Karpas-422 (cell line): ENCODE measurements at regions not wholly inside any gene's neighbourhood (a gene's known extent, or its start where the extent isn't known, plus 50 kb on each side); places are given as distances from the start of the nearest gene placed in this dataset.
A peak's percentile ranks its signal among the peaks of the same experiment; 100 is the strongest.
"Not testable (repeated sequence)": the region's sequence is repeated elsewhere in the genome, so short reads cannot be mapped to it uniquely, and the experiment has no call there.

Experiments
- DNase-seq: peaks from one replicate; pipeline ENCODE4 v3.0.0-alpha.2; 2015
- H2AFZ ChIP-seq: fragments of 200-600 bp; sonication (generic); 2 replicates; pipeline ENCODE4 v1.6.1; 2014; ENCODE audit warnings: antibody characterized with exemption, low read length, mixed read lengths
- H3K27ac ChIP-seq: fragments of 200-600 bp; sonication (generic); 2 replicates; pipeline ENCODE4 v1.5.1; 2014; ENCODE audit warnings: mild to moderate bottlenecking, low read length, moderate library complexity
- H3K27me3 ChIP-seq: fragments of 200-600 bp; sonication (generic); 2 replicates; pipeline ENCODE4 v1.6.1; 2014; ENCODE audit warnings: low read length, mixed read lengths
- H3K36me3 ChIP-seq: fragments of 200-600 bp; sonication (generic); 2 replicates; pipeline ENCODE4 v1.6.1; 2014; ENCODE audit warnings: low read length, mixed read lengths; ENCODE audit not compliant: insufficient read depth
- H3K4me1 ChIP-seq: fragments of 200-600 bp; sonication (generic); 2 replicates; pipeline ENCODE4 v1.6.1; 2014; ENCODE audit warnings: mild to moderate bottlenecking, low read length, mixed read lengths
- H3K4me2 ChIP-seq: fragments of 200-600 bp; sonication (generic); 2 replicates; pipeline ENCODE4 v1.6.1; 2014; ENCODE audit warnings: low read length, low read depth, mild to moderate bottlenecking; ENCODE audit not compliant: poor library complexity, severe bottlenecking
- H3K4me3 ChIP-seq: fragments of 200-600 bp; sonication (generic); 2 replicates; pipeline ENCODE4 v1.5.1; 2014; ENCODE audit warnings: mild to moderate bottlenecking, antibody characterized with exemption, low read length, mixed read lengths
- H3K79me2 ChIP-seq: fragments of 200-600 bp; sonication (generic); 2 replicates; pipeline ENCODE4 v1.6.1; 2014; ENCODE audit warnings: mild to moderate bottlenecking, low read length, mixed read lengths
- H3K9ac ChIP-seq: fragments of 200-600 bp; sonication (generic); 2 replicates; pipeline ENCODE4 v1.6.0; 2014; ENCODE audit warnings: low read length
- H3K9me2 ChIP-seq: fragments of 200-600 bp; sonication (generic), shearing (Covaris generic); replicated peaks from 2 replicates; pipeline ENCODE4 v1.6.0; 2014; ENCODE audit warnings: mild to moderate bottlenecking, low read length, moderate library complexity; ENCODE audit not compliant: insufficient read depth
- H3K9me3 ChIP-seq: fragments of 300-700, 200-600 bp; sonication (generic); 2 replicates; pipeline ENCODE4 v1.6.1; 2014; ENCODE audit warnings: low read length, mixed read lengths
- H4K20me1 ChIP-seq: fragments of 200-600 bp; sonication (generic); 2 replicates; pipeline ENCODE4 v1.6.1; 2014; ENCODE audit warnings: mild to moderate bottlenecking, antibody characterized with exemption, low read length, low read depth; ENCODE audit not compliant: insufficient read depth

DNA sequence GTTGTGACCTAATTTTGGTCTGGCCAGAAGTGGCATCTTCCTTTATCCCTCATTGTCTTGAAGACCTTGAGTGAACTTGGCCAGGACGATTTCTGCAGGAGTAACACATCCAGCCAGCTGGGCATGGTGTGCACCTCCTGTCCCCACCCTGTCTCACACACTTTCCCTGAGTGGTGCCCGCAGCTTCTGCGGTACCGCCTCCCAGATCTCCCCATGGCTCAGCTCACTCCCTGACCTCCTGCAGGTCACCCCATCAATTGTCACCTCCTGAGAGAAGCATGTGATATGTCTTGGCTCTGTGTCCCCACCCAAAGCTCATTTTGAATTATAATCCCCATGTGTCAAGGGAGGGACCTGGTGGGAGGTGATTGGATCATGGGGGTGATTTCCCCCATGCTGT, 50.2 kb upstream of the TP53I11 start:
- peaks cover 29% of the 10 kb centered on the region for H3K4me1 ChIP-seq
- H3K9ac ChIP-seq: no peak overlapping the region
- no peaks in the 10 kb centered on the region for H3K9me3 ChIP-seq
- H3K4me3 ChIP-seq: no peak overlapping the region
- H3K9me2 ChIP-seq: no peaks in the 10 kb centered on the region
- no peak overlapping the region for H2AFZ ChIP-seq
- no peaks in the 10 kb centered on the region for H3K36me3 ChIP-seq
- no peaks in the 10 kb centered on the region for H3K79me2 ChIP-seq
- H3K27ac ChIP-seq: no peak overlapping the region
- no peak overlapping the region for H3K4me2 ChIP-seq
- H3K27me3 ChIP-seq: no peaks in the 10 kb centered on the region
- no peak for DNase-seq
- H4K20me1 ChIP-seq: no peaks in the 10 kb centered on the region

DNA sequence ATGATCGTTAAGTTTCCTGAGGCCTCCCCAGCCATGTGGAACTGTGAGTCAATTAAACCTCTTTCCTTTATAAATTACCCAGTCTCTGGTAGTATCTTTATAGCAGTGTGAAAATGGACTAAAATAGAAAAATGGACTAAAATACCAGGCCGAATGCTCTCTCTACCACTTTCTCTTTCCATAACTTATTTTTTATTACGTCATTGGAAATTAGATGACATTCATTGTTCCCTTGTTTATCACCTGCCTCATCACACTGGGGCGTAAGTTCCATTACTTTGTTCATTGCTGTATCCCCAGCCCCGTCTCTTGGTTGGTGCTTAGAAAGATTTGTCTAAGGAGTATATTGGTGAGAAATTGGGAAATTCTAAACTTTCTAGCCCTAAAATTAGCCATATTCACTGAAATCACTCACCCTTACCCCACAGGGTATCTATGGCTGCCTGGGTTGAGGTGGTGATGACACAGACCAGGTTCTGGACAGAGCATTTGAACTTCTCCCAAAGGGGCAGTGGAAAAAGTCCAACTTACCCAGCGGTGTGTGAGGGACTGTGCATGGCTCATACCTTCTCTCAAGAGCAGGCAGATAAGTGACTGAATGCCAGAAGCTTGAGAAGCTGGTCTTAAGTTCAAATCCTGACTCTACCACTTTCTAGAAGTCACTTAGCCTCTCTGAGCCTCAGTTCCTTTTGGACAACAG, 50.9 kb upstream of the TP53I11 start:
- Histone ChIP-seq H3K36me3 (no peaks in the 10 kb centered on the region), H3K27ac (no peak overlapping the region), H3K9ac (no peak overlapping the region), H3K9me3 (no peaks in the 10 kb centered on the region), H2AFZ (no peak overlapping the region), H3K4me3 (no peak overlapping the region), H3K4me1 (peaks cover 29% of the 10 kb centered on the region), H4K20me1 (no peaks in the 10 kb centered on the region), H3K9me2 (no peaks in the 10 kb centered on the region), H3K4me2 (no peak overlapping the region), H3K27me3 (no peaks in the 10 kb centered on the region), H3K79me2 (no peaks in the 10 kb centered on the region)
- DNase-seq: no peak

DNA sequence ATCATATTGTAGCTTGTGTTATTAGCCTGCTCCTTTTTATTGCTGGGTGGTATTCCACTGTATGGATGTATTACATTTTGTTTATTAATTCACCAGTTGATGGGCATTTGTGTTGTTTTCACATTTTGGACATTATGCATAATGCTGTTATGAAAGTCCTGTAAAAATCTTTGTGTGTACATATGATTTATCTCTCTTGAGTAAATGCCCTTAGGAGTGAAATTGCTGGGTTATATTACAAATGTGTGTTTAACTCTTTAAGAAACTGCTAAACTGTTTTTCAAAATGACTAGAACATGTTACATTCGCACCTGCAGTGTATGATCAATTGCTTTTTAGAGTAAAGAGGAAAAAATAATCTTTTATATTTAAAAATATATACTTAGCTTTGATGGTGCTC, 54.4 kb upstream of the TP53I11 start:
- no peak overlapping the region for H3K27ac ChIP-seq
- H3K9me3 ChIP-seq: no peaks in the 10 kb centered on the region
- no peak for DNase-seq
- no peak overlapping the region for H3K9ac ChIP-seq
- no peaks in the 10 kb centered on the region for H3K79me2 ChIP-seq
- H2AFZ ChIP-seq: no peak overlapping the region
- no peak overlapping the region for H3K4me2 ChIP-seq
- peaks cover 12% of the 10 kb centered on the region for H3K4me1 ChIP-seq
- H4K20me1 ChIP-seq: no peaks in the 10 kb centered on the region
- no peaks in the 10 kb centered on the region for H3K9me2 ChIP-seq
- H3K4me3 ChIP-seq: no peak overlapping the region
- H3K27me3 ChIP-seq: no peaks in the 10 kb centered on the region
- H3K36me3 ChIP-seq: no peaks in the 10 kb centered on the region

DNA sequence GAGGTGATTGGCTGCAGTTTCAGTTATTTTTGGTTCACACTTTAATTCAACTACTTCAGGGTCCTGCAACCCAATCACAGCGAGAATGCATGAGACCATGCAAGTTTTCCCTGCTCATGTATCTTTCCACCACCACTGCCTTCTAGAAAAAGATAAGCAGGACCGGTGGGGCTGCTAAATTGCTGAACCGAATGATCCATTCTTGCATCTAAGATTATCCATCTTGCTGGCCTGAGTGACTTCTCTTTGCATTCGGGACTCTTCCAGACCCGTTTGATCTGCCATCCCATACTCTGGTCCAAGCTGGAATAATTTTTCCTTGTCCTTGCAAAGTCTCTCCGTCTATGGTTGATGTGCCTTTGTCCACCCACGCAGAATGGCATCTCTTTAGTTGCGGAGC, 56.3 kb upstream of the TP53I11 start:
- Histone ChIP-seq H2AFZ (no peak overlapping the region), H3K9me3 (no peaks in the 10 kb centered on the region), H3K9ac (no peak overlapping the region), H3K4me1 (peaks cover 12% of the 10 kb centered on the region), H3K27ac (no peak overlapping the region), H3K4me2 (no peak overlapping the region), H3K79me2 (no peaks in the 10 kb centered on the region), H3K36me3 (no peaks in the 10 kb centered on the region), H3K4me3 (no peak overlapping the region), H4K20me1 (no peaks in the 10 kb centered on the region), H3K9me2 (no peaks in the 10 kb centered on the region), H3K27me3 (no peaks in the 10 kb centered on the region)
- no peak for DNase-seq

DNA sequence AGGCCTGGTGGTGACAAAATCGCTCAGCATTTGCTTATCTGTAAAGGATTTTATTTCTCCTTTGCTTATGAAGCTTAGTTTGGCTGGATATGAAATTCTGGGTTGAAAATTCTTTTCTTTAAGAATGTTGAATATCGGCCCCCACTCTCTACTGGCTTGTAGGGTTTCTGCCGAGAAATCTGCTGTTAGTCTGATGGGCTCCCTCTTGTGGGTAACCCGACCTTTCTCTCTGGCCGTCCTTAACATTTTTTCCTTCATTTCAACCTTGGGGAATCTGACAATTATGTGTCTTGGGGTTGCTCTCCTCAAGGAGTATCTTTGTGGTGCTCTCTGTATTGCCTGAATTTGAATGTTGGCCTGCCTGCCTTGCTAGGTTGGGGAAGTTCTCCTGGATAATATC, 65.3 kb upstream of the TP53I11 start:
- H3K4me1 ChIP-seq: peaks cover 29% of the 10 kb centered on the region
- not testable (repeated sequence) for H3K9ac ChIP-seq, H3K27me3 ChIP-seq, DNase-seq, H3K4me2 ChIP-seq, H3K9me3 ChIP-seq, H3K4me3 ChIP-seq, H3K27ac ChIP-seq, H3K36me3 ChIP-seq, H3K9me2 ChIP-seq, H3K79me2 ChIP-seq, H4K20me1 ChIP-seq, H2AFZ ChIP-seq

DNA sequence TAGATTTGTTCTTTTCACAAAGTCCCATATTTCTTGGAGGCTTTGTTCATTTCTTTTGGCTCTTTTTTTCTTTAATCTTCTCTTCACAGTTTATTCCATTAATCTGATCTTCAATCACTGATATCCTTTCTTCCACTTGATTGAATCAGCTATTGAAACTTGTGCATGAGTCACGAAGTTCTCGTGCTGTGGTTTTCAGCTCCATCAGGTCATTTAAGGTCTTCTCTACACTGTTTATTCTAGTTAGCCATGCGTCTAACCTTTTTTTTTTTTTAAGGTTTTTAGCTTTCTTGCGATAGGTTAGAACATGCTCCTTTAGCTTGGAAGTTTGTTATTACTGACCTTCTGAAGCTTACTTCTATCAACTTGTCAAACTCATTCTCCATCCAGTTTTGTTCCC, 65.8 kb upstream of the TP53I11 start:
- not testable (repeated sequence) for H3K4me2 ChIP-seq, H3K27me3 ChIP-seq, H4K20me1 ChIP-seq, DNase-seq, H2AFZ ChIP-seq, H3K9ac ChIP-seq, H3K27ac ChIP-seq, H3K9me3 ChIP-seq, H3K9me2 ChIP-seq, H3K4me3 ChIP-seq, H3K36me3 ChIP-seq, H3K79me2 ChIP-seq
- H3K4me1 ChIP-seq: peaks cover 34% of the 10 kb centered on the region

DNA sequence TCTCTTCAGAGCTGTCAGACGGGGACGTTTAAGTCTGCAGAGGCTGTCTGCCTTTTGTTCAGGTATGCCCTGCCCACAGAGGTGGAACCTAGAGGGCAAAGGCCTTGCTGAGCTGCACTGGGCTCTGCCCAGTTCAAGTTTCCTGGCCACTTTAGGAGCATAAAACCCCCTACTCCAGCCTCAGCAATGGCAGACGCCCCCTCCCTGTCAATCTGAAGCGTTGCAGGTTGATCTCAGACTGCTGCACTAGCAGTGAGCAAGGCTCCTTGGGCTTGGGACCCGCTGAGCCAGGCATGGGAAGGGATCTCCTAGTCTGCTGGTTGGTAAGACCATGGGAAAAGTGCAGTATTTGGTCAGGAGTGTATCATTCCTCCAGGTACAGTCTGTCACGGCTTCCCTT, 66.6 kb upstream of the TP53I11 start:
- Histone ChIP-seq H2AFZ (no peak overlapping the region), H3K9me3 (no peaks in the 10 kb centered on the region), H3K27ac (no peak overlapping the region), H3K79me2 (no peaks in the 10 kb centered on the region), H3K4me2 (no peak overlapping the region), H3K27me3 (no peaks in the 10 kb centered on the region), H3K9me2 (no peaks in the 10 kb centered on the region), H3K4me3 (no peak overlapping the region), H3K9ac (no peak overlapping the region), H3K4me1 (peaks cover 42% of the 10 kb centered on the region), H4K20me1 (no peaks in the 10 kb centered on the region), H3K36me3 (no peaks in the 10 kb centered on the region)
- DNase-seq: peak; percentile 56

DNA sequence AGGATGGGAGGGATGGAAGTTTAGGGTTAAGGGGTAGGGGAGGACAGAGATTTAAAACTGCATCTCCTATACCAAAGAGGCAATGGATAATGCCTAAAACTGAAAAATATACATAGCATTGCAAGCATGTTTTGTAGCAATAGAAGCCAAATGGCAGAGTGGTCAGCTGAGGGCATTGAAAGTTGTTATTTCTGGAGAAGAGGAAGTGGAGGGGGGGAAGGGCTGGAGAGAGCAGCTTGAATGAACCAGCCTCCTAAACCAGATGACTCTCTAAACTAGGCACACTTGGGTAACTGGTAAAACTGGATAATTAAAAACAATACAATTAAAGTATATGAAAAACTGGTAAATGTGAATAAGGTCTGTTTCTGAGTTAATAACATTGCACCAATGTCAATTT, 70.3 kb upstream of the TP53I11 start:
- H3K4me1 ChIP-seq: peaks cover 77% of the 10 kb centered on the region
- H4K20me1 ChIP-seq: no peaks in the 10 kb centered on the region
- H3K9ac ChIP-seq: peak overlapping the region; percentile 47; the same call in 1 of the 2 replicates
- no peak overlapping the region for H2AFZ ChIP-seq
- H3K4me3 ChIP-seq: 0 out of 2 replicates have a peak overlapping the region, but pooled peaks have one; percentile 41
- H3K9me3 ChIP-seq: no peaks in the 10 kb centered on the region
- H3K27ac ChIP-seq: 0 out of 2 replicates have a peak overlapping the region, but pooled peaks have one; percentile 9
- no peaks in the 10 kb centered on the region for H3K9me2 ChIP-seq
- no peaks in the 10 kb centered on the region for H3K79me2 ChIP-seq
- H3K4me2 ChIP-seq: peak overlapping the region; percentile 62
- DNase-seq: peak; percentile 65
- H3K27me3 ChIP-seq: no peaks in the 10 kb centered on the region
- no peaks in the 10 kb centered on the region for H3K36me3 ChIP-seq
